ENCODE measurements at regions not wholly inside any gene's neighbourhood (a gene's known extent, or its start where the extent isn't known, plus 50 kb on each side); places are given as distances from the start of the nearest gene placed in this dataset.

GRCh38 chr4:112951362-112952312 lies 97.8 kb upstream of the ANK2 start:
- TF ChIP-seq ZNF274 (IDR thresholded peaks at IDR 0.05; ENCODE audit: low read depth, low read length): no peak
- no peak for TF ChIP-seq YY1 (IDR thresholded peaks at IDR 0.05; ENCODE audit: insufficient read depth, insufficient read length)
- no peak for TF ChIP-seq SUZ12 (IDR thresholded peaks at IDR 0.05; ENCODE audit: extremely low read depth, insufficient read depth, insufficient read length)
